ENCODE measurements at regions not wholly inside any gene's neighbourhood (a gene's known extent, or its start where the extent isn't known, plus 50 kb on each side); places are given as distances from the start of the nearest gene placed in this dataset.

- TF ChIP-seq, protein P1, sequence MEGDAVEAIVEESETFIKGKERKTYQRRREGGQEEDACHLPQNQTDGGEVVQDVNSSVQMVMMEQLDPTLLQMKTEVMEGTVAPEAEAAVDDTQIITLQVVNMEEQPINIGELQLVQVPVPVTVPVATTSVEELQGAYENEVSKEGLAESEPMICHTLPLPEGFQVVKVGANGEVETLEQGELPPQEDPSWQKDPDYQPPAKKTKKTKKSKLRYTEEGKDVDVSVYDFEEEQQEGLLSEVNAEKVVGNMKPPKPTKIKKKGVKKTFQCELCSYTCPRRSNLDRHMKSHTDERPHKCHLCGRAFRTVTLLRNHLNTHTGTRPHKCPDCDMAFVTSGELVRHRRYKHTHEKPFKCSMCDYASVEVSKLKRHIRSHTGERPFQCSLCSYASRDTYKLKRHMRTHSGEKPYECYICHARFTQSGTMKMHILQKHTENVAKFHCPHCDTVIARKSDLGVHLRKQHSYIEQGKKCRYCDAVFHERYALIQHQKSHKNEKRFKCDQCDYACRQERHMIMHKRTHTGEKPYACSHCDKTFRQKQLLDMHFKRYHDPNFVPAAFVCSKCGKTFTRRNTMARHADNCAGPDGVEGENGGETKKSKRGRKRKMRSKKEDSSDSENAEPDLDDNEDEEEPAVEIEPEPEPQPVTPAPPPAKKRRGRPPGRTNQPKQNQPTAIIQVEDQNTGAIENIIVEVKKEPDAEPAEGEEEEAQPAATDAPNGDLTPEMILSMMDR (IDR thresholded peaks at IDR 0.05), result no peak
- TF ChIP-seq POLR2A (IDR thresholded peaks at IDR 0.05), result no peak
- 45 to 58% (median 54%) methylated on average over 2 of the region's 2 CpGs for WGBS, 4 donors
- Histone ChIP-seq H3K9me3 (replicated peaks in 1 of 3) (peaks cover 0 to 5% (median 3%) of the 10 kb centered on the region in 3 donors), H3K27ac (no peak overlapping the region), H3K27me3 (no peaks in the 10 kb centered on the region), H3K36me3 (replicated peaks in 1 of 2) (no peaks in the 10 kb centered on the region), H3K4me1 (replicated peaks in 1 of 2) (no peaks in the 10 kb centered on the region), H3K4me3 (no peak overlapping the region)
- intact Hi-C loops (cut with DNase I), result no loop called here
- DNase-seq, result no peak
These were observed 332.5 kb downstream of the PID1 start for GRCh38 chr2:228938629-228939028.

- H3K36me3 ChIP-seq (replicated peaks in 1 of 2), result no peaks in the 10 kb centered on the region
- peak in 1 of 7 donors; percentile 16 for DNase-seq
- 33 to 44% (median 42%) methylated on average over 3 of the region's 3 CpGs for WGBS, 4 donors
- H3K9me3 ChIP-seq (replicated peaks in 1 of 3), result no peaks in the 10 kb centered on the region
- no peak for TF ChIP-seq POLR2A (IDR thresholded peaks at IDR 0.05)
- TF ChIP-seq, protein P1 (IDR thresholded peaks at IDR 0.05), result no peak
- no peak overlapping the region for H3K27ac ChIP-seq
- no peaks in the 10 kb centered on the region for H3K4me1 ChIP-seq (replicated peaks in 1 of 2)
- H3K27me3 ChIP-seq, result no peaks in the 10 kb centered on the region
- no peak overlapping the region for H3K4me3 ChIP-seq
- intact Hi-C loops (cut with DNase I), result no loop called here
These were observed 343.8 kb downstream of the PID1 start for GRCh38 chr2:228927028-228928010.

GRCh38 chr2:228919808-228920207, 351.3 kb downstream of the PID1 start:
- no peak overlapping the region for H3K4me3 ChIP-seq
- no peaks in the 10 kb centered on the region for H3K27me3 ChIP-seq
- no peak for TF ChIP-seq POLR2A (IDR thresholded peaks at IDR 0.05)
- TF ChIP-seq, protein P1 (IDR thresholded peaks at IDR 0.05), result no peak
- H3K4me1 ChIP-seq (replicated peaks in 1 of 2), result no peaks in the 10 kb centered on the region
- intact Hi-C loops (cut with DNase I), result no loop called here
- no peak for DNase-seq
- H3K9me3 ChIP-seq (replicated peaks in 1 of 3), result no peaks in the 10 kb centered on the region
- no peaks in the 10 kb centered on the region for H3K36me3 ChIP-seq (replicated peaks in 1 of 2)
- 85 to 92% (median 88%) methylated on average over 4 of the region's 4 CpGs for whole genome bisulfite sequencing, 4 donors
- H3K27ac ChIP-seq, result no peak overlapping the region

- H3K36me3 ChIP-seq (replicated peaks in 1 of 2), result no peaks in the 10 kb centered on the region
- H3K9me3 ChIP-seq (replicated peaks in 1 of 3), result no peaks in the 10 kb centered on the region
- TF ChIP-seq, protein P1 (IDR thresholded peaks at IDR 0.05), result no peak
- no peak for TF ChIP-seq POLR2A (IDR thresholded peaks at IDR 0.05)
- H3K4me3 ChIP-seq, result no peak overlapping the region
- intact Hi-C loops (cut with DNase I), result no loop called here
- H3K4me1 ChIP-seq (replicated peaks in 1 of 2), result no peaks in the 10 kb centered on the region
- H3K27me3 ChIP-seq, result no peaks in the 10 kb centered on the region
- WGBS, 4 donors, result 53 to 60% (median 56%) methylated on average over 1 of the region's 1 CpG
- DNase-seq, result no peak
- H3K27ac ChIP-seq, result peak overlapping the region in 2 of 5 donors; percentile 0 to 51
These were observed 353.9 kb downstream of the PID1 start for GRCh38 chr2:228917220-228917619.
